HUES48 (cell line): ENCODE measurements at regions not wholly inside any gene's neighbourhood (a gene's known extent, or its start where the extent isn't known, plus 50 kb on each side); places are given as distances from the start of the nearest gene placed in this dataset.

Source experiments
- H3K27ac ChIP-seq: one replicate; pipeline ENCODE4 v1.7.0; 2013; ENCODE audit warnings: low read depth, low read length, inconsistent platforms
- H3K27me3 ChIP-seq: 2 replicates; pipeline ENCODE4 v1.6.1; 2013; ENCODE audit warnings: mild to moderate bottlenecking, low read length; ENCODE audit not compliant: control insufficient read depth, insufficient read depth
- H3K36me3 ChIP-seq: 2 replicates; pipeline ENCODE4 v1.6.1; 2013; ENCODE audit warnings: low read length; ENCODE audit not compliant: control insufficient read depth, insufficient read depth
- H3K4me1 ChIP-seq: 2 replicates; pipeline ENCODE4 v1.6.1; 2013; ENCODE audit warnings: mild to moderate bottlenecking, low read length; ENCODE audit not compliant: control insufficient read depth, insufficient read depth
- H3K4me3 ChIP-seq: 2 replicates; pipeline ENCODE4 v1.5.1; 2013; ENCODE audit warnings: mild to moderate bottlenecking, low read depth, low read length
- H3K9ac ChIP-seq: 2 replicates; pipeline ENCODE4 v1.6.1; 2013; ENCODE audit warnings: mild to moderate bottlenecking, low read depth, low read length, moderate library complexity
- H3K9me3 ChIP-seq: 2 replicates; pipeline ENCODE4 v1.6.1; 2013; ENCODE audit warnings: low read length; ENCODE audit not compliant: control insufficient read depth, insufficient read depth

- H3K4me3 ChIP-seq: no peak overlapping the region
- no peaks in the 10 kb centered on the region for H3K4me1 ChIP-seq
- no peak overlapping the region for H3K9ac ChIP-seq
- H3K27me3 ChIP-seq: no peaks in the 10 kb centered on the region
- no peak overlapping the region for H3K27ac ChIP-seq
- no peaks in the 10 kb centered on the region for H3K36me3 ChIP-seq
- H3K9me3 ChIP-seq: no peaks in the 10 kb centered on the region
These were observed 74.3 kb downstream of the SYNE3 start for GRCh38 chr14:95442016-95442632.

GRCh38 chr14:95440951-95441350 is 75.5 kb downstream of the SYNE3 start:
- H3K9me3 ChIP-seq: no peaks in the 10 kb centered on the region
- H3K27me3 ChIP-seq: no peaks in the 10 kb centered on the region
- no peak overlapping the region for H3K4me3 ChIP-seq
- no peaks in the 10 kb centered on the region for H3K4me1 ChIP-seq
- H3K27ac ChIP-seq: no peak overlapping the region
- no peak overlapping the region for H3K9ac ChIP-seq
- H3K36me3 ChIP-seq: no peaks in the 10 kb centered on the region

GRCh38 chr14:95440496-95440895 is 76.0 kb downstream of the SYNE3 start:
- no peaks in the 10 kb centered on the region for H3K4me1 ChIP-seq
- H3K4me3 ChIP-seq: no peak overlapping the region
- H3K27me3 ChIP-seq: no peaks in the 10 kb centered on the region
- H3K27ac ChIP-seq: no peak overlapping the region
- H3K9me3 ChIP-seq: no peaks in the 10 kb centered on the region
- H3K9ac ChIP-seq: no peak overlapping the region
- no peaks in the 10 kb centered on the region for H3K36me3 ChIP-seq

DNA sequence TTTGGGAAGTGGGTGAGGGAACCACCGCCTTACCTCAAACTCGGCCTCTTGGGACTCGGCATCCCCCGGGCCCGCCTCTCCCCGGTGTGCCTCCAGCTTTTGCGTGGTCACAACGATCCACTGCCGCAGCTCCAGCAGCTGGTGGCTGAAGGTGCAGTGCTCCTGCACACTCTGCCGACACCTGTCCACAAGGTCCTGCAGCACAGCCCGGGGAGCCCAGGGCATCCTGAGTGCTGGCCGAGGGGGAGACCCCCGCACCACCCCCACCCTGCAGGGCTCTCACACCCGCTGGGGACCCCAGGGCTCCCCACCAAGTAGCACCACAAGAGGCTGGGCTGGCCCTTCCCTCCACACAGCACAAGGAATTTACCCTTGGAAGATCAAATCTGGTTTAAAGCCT is 76.6 kb downstream of the SYNE3 start:
- no peak overlapping the region for H3K9ac ChIP-seq

GRCh38 chr14:95437715-95438114 is 78.7 kb downstream of the SYNE3 start:
- H3K9ac ChIP-seq: no peak overlapping the region
- no peak overlapping the region for H3K27ac ChIP-seq
- no peaks in the 10 kb centered on the region for H3K4me1 ChIP-seq
- H3K4me3 ChIP-seq: no peak overlapping the region
- no peaks in the 10 kb centered on the region for H3K36me3 ChIP-seq
- H3K27me3 ChIP-seq: no peaks in the 10 kb centered on the region
- H3K9me3 ChIP-seq: no peaks in the 10 kb centered on the region

More for the DNA sequence above, 76.6 kb downstream of the SYNE3 start:
- Histone ChIP-seq H3K4me3 (no peak overlapping the region), H3K36me3 (no peaks in the 10 kb centered on the region), H3K27me3 (no peaks in the 10 kb centered on the region), H3K4me1 (no peaks in the 10 kb centered on the region), H3K27ac (no peak overlapping the region), H3K9me3 (no peaks in the 10 kb centered on the region)

- no peak overlapping the region for H3K9ac ChIP-seq
- H3K9me3 ChIP-seq: no peaks in the 10 kb centered on the region
- no peaks in the 10 kb centered on the region for H3K36me3 ChIP-seq
- H3K4me3 ChIP-seq: no peak overlapping the region
- H3K4me1 ChIP-seq: no peaks in the 10 kb centered on the region
- no peak overlapping the region for H3K27ac ChIP-seq
- H3K27me3 ChIP-seq: no peaks in the 10 kb centered on the region
These were observed 80.1 kb downstream of the SYNE3 start for GRCh38 chr14:95436354-95436753.

DNA sequence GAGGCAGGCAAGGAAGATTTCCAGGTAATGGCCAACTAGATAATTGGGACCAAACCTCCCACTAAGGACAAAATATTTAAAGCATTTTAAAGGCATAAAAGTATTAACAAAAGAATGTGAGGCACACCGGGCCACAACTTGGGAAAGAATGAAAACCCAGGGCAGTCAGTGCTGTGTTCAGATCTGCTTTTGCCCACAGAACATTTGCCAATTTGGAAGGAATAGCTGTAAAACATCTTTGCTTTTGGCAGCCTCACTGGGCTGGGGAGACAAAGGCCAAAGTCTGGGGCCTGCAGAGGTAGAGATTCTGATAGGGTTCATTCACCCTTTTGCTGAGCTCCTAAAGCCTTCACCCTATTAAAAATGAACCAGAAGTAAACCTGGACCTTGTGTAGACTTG is 82.3 kb downstream of the SYNE3 start:
- Histone ChIP-seq H3K9ac (no peak overlapping the region), H3K9me3 (no peaks in the 10 kb centered on the region), H3K36me3 (no peaks in the 10 kb centered on the region), H3K27ac (no peak overlapping the region), H3K27me3 (no peaks in the 10 kb centered on the region), H3K4me3 (no peak overlapping the region), H3K4me1 (no peaks in the 10 kb centered on the region)

- H3K9ac ChIP-seq: no peak overlapping the region
- H3K9me3 ChIP-seq: no peaks in the 10 kb centered on the region
- H3K27ac ChIP-seq: no peak overlapping the region
- no peak overlapping the region for H3K4me3 ChIP-seq
- no peaks in the 10 kb centered on the region for H3K4me1 ChIP-seq
- H3K27me3 ChIP-seq: no peaks in the 10 kb centered on the region
- no peaks in the 10 kb centered on the region for H3K36me3 ChIP-seq
These were observed 83.4 kb downstream of the SYNE3 start for GRCh38 chr14:95433094-95433478.

DNA sequence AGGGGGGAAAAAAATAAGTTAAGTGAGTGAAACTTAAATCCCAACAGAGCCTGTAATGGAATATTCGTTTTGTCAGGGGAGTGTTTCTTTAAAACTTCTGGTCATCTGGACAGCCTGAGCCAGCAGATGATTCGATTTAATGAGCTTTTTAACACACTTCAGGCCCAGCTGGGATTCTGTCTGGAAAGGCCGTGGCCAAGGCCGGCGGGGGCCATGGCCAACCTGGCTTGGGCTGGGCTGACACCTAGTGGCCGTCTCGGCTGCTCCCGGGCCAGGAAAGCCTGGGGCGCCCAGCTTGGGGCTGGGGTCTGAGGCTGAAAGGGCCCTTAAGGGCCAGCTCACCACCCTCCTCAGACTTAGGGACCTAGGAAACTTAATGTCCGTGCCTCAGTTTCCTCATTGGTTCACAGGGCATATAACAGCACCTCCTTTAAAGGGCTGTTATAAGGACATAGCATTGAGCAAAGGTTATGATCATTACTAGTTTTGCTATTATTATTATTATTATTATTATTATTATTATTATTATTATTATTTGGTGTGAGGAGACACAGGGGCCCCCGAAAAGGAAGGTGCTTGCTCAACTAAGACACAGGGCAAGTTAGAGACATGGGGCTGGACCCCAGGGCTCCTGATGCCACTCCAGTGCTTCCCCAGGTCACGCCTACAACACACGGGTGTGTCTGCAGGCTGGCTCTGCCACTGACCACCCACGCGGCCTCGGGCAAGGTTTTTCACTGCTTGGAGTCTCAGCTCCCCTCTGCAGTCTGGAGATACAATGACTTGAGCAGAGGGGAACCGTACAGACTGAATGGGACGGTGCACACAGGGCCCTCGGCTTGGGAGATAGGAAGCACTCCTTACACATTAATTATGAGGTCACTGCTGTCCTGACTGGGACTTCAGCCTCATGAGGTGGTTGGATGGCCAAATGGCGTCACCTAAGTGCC is 84.0 kb downstream of the SYNE3 start:
- H3K27ac ChIP-seq: no peak overlapping the region
- no peaks in the 10 kb centered on the region for H3K27me3 ChIP-seq
- no peaks in the 10 kb centered on the region for H3K36me3 ChIP-seq
- no peak overlapping the region for H3K4me3 ChIP-seq
- no peaks in the 10 kb centered on the region for H3K4me1 ChIP-seq
- no peak overlapping the region for H3K9ac ChIP-seq
- no peaks in the 10 kb centered on the region for H3K9me3 ChIP-seq

GRCh38 chr14:95431199-95432143 is 85.0 kb downstream of the SYNE3 start:
- H3K9ac ChIP-seq: no peak overlapping the region
- no peaks in the 10 kb centered on the region for H3K9me3 ChIP-seq
- H3K27ac ChIP-seq: no peak overlapping the region

More at GRCh38 chr14:95431199-95432143, 85.0 kb downstream of the SYNE3 start:
- Histone ChIP-seq H3K27me3 (no peaks in the 10 kb centered on the region), H3K36me3 (no peaks in the 10 kb centered on the region), H3K4me1 (no peaks in the 10 kb centered on the region), H3K4me3 (no peak overlapping the region)
